Endothelial cell of umbilical vein (primary cell): ENCODE measurements at regions not wholly inside any gene's neighbourhood (a gene's known extent, or its start where the extent isn't known, plus 50 kb on each side); places are given as distances from the start of the nearest gene placed in this dataset.

ENCODE experiments used
- BruUV-seq: library from RNA; stranded (reverse); fragments of 400-500 nt; replicated peaks from 2 replicates; lab custom pipeline; 2021; lab: Mats Ljungman, UMichigan
- CTCF ChIA-PET: fragments of 300-600, 350-600 bp; sonication (Branson Sonifier 250); formaldehyde crosslinking; loops from one replicate; lab custom pipeline; 2021; ENCODE audit warnings: antibody characterized with exemption, inconsistent platforms; lab: Charles Lee
- POLR2A ChIA-PET: fragments of 300-600, 350-600 bp; sonication (Branson Sonifier 250); formaldehyde crosslinking; loops from one replicate; lab custom pipeline; 2021; ENCODE audit warnings: antibody characterized with exemption, inconsistent platforms; lab: Charles Lee
- DNase-seq: peaks from one replicate; pipeline ENCODE4 v3.0.0-alpha.2; 2011; ENCODE audit warnings: low read depth, low spot score
- FAIRE-seq: peaks from 2 replicates; lab custom pipeline; 2011; peaks lifted over from hg19 to GRCh38; lab: Jason Lieb, UNC
- H2AFZ ChIP-seq: 2 replicates; pipeline ENCODE4 v1.6.0; 2012; ENCODE audit warnings: low read depth, low read length, control low read depth, inconsistent platforms
- H3K27ac ChIP-seq: 2 replicates; pipeline ENCODE4 v1.5.1; 2011; ENCODE audit warnings: low read depth, mild to moderate bottlenecking, control low read depth, low read length, moderate library complexity; ENCODE audit not compliant: insufficient read depth
- H3K27me3 ChIP-seq, 2 experiments: 2 replicates each; pipeline versions ENCODE4 v1.6.0 to v1.6.1; 2011; ENCODE audit warnings: low read length in 2 of 2, mixed read lengths in 1 of 2; ENCODE audit not compliant: control insufficient read depth in 2 of 2, insufficient read depth in 2 of 2
- H3K36me3 ChIP-seq, 2 experiments: 2 replicates in 1 of 2; 3 replicates in 1 of 2; pipeline ENCODE4 v1.5.1; 2011; ENCODE audit warnings: low read length in 2 of 2, mild to moderate bottlenecking in 1 of 2, moderate library complexity in 1 of 2; ENCODE audit not compliant: control insufficient read depth in 2 of 2, insufficient read depth in 2 of 2; ENCODE audit errors: extremely low read depth in 1 of 2
- H3K4me1 ChIP-seq: 3 replicates; pipeline ENCODE4 v1.5.1; 2011; ENCODE audit warnings: mild to moderate bottlenecking, low read length; ENCODE audit not compliant: control insufficient read depth, insufficient read depth; ENCODE audit errors: extremely low read depth
- H3K4me2 ChIP-seq: 2 replicates; pipeline ENCODE4 v1.6.1; 2011; ENCODE audit warnings: low read length, control low read depth, mixed read lengths; ENCODE audit not compliant: insufficient read depth
- H3K4me3 ChIP-seq, 3 experiments: fragments of 200-600 bp in 1 of 3; sonication (generic), shearing (Covaris generic) in 1 of 3; replicated peaks in 1 of 3; 2 replicates each; pipeline ENCODE4 v1.5.1; 2011 to 2016; ENCODE audit warnings: control low read depth in 3 of 3, low read length in 3 of 3, mild to moderate bottlenecking in 2 of 3, inconsistent platforms in 1 of 3, low read depth in 1 of 3, moderate library complexity in 1 of 3; ENCODE audit not compliant: insufficient read depth in 1 of 3
- H3K79me2 ChIP-seq: 2 replicates; pipeline ENCODE4 v1.6.0; 2012; ENCODE audit warnings: low read length, inconsistent platforms; ENCODE audit not compliant: control insufficient read depth, insufficient read depth
- H3K9ac ChIP-seq: replicated peaks from 2 replicates; pipeline ENCODE3; 2011; ENCODE audit warnings: low read length, control low read depth; ENCODE audit not compliant: insufficient read depth; ENCODE audit errors: extremely low read depth
- H3K9me1 ChIP-seq: replicated peaks from 3 replicates; pipeline ENCODE4 v1.6.0; 2011; ENCODE audit warnings: mild to moderate bottlenecking, low read length; ENCODE audit not compliant: control insufficient read depth, insufficient read depth; ENCODE audit errors: extremely low read depth
- H3K9me3 ChIP-seq: replicated peaks from 2 replicates; pipeline ENCODE4 v1.5.1; 2012; ENCODE audit warnings: low read length, inconsistent platforms; ENCODE audit not compliant: control insufficient read depth, insufficient read depth
- H4K20me1 ChIP-seq: replicated peaks from 2 replicates; pipeline ENCODE3; 2011; ENCODE audit warnings: mild to moderate bottlenecking, low read length; ENCODE audit not compliant: control insufficient read depth, insufficient read depth; ENCODE audit errors: extremely low read depth
- EZH2 ChIP-seq: IDR thresholded peaks from 2 replicates; pipeline ENCODE4 v1.6.1; 2012; ENCODE audit warnings: borderline replicate concordance, low read depth, mild to moderate bottlenecking, moderate library complexity, low read length, inconsistent platforms; ENCODE audit not compliant: severe bottlenecking
- FOS ChIP-seq: IDR thresholded peaks from 2 replicates; pipeline ENCODE4 v1.6.1; 2011; ENCODE audit warnings: mild to moderate bottlenecking, low read length, moderate library complexity, borderline replicate concordance; ENCODE audit not compliant: insufficient read depth
- GATA2 ChIP-seq: IDR thresholded peaks from 2 replicates; pipeline ENCODE4 v1.7.0; 2011; ENCODE audit warnings: low read depth, mild to moderate bottlenecking, moderate library complexity, mixed read lengths, low read length; ENCODE audit not compliant: insufficient read length, insufficient read depth
- JUN ChIP-seq: IDR thresholded peaks from 2 replicates; pipeline ENCODE4 v1.6.1; 2011; ENCODE audit warnings: borderline replicate concordance, low read depth; ENCODE audit not compliant: insufficient read length, insufficient read depth
- MYC ChIP-seq: IDR thresholded peaks from one replicate; pipeline ENCODE4 v1.6.1; 2011; ENCODE audit warnings: mild to moderate bottlenecking, low read depth, low read length
- POLR2A ChIP-seq: IDR thresholded peaks from 2 replicates; pipeline ENCODE4 v1.6.1; 2012; ENCODE audit warnings: low read depth, mild to moderate bottlenecking, control low read depth, low read length
- POLR2AphosphoS5 ChIP-seq: IDR thresholded peaks from 2 replicates; pipeline ENCODE4 v1.6.1; 2012; ENCODE audit warnings: low read depth, mild to moderate bottlenecking, control low read depth, low read length, moderate library complexity; ENCODE audit not compliant: insufficient read depth
- dilution Hi-C: fragments of 300-500 bp; cut with MboI; formaldehyde crosslinking; loops from one replicate; pipeline ENCODE4 v1.15.0; 2019; ENCODE audit warnings: low sequenced_read_pairs; ENCODE audit not compliant: extremely low pct_ligation_motif_present
- intact Hi-C: fragments of 100-400 bp; cut with micrococcal nuclease; formaldehyde crosslinking; loops from one replicate; pipeline ENCODE4 v1.10.0; 2022
- TF ChIP-seq, protein P1 (sequence below), 2 donors: IDR thresholded peaks; 1 replicate in 1 of 2; 2 replicates in 1 of 2; pipeline ENCODE4 v1.5.1; 2011; ENCODE audit warnings: low read length in 2 of 2, mild to moderate bottlenecking in 2 of 2, moderate library complexity in 2 of 2, control low read depth in 1 of 2, inconsistent platforms in 1 of 2, low read depth in 1 of 2; ENCODE audit not compliant: insufficient read depth in 1 of 2; ENCODE audit errors: extremely low read depth in 1 of 2
- TF ChIP-seq, protein P2 (sequence below): IDR thresholded peaks from 2 replicates; pipeline ENCODE4 v1.6.1; 2011; ENCODE audit not compliant: insufficient read depth, insufficient read length

DNA sequence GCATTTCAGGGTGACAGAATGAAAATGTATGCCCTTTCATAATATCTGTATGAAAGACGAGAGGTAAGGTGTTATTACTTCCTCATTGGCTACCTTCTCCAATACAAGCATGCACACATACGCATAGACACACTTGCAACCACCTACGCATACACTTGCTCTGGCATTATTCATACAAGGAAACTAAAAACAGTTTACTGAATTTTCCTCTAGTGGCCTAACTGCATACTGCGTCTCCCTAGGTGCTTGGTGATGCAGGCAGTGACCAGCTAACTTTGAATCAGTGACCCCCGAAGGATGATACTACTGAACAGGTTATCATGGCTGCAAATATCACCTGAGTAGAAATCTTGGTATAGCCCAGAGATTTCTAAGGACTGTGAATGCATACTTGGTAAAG, 593.1 kb downstream of the PKHD1 start:
- ChIA-PET CTCF (no interaction called here), POLR2A (no interaction called here)
- no peak overlapping the region for H3K4me2 ChIP-seq
- no peaks in the 10 kb centered on the region for H4K20me1 ChIP-seq
- no peak overlapping the region for H2AFZ ChIP-seq
- H3K9me1 ChIP-seq: no peaks in the 10 kb centered on the region
- TF ChIP-seq, protein P1, sequence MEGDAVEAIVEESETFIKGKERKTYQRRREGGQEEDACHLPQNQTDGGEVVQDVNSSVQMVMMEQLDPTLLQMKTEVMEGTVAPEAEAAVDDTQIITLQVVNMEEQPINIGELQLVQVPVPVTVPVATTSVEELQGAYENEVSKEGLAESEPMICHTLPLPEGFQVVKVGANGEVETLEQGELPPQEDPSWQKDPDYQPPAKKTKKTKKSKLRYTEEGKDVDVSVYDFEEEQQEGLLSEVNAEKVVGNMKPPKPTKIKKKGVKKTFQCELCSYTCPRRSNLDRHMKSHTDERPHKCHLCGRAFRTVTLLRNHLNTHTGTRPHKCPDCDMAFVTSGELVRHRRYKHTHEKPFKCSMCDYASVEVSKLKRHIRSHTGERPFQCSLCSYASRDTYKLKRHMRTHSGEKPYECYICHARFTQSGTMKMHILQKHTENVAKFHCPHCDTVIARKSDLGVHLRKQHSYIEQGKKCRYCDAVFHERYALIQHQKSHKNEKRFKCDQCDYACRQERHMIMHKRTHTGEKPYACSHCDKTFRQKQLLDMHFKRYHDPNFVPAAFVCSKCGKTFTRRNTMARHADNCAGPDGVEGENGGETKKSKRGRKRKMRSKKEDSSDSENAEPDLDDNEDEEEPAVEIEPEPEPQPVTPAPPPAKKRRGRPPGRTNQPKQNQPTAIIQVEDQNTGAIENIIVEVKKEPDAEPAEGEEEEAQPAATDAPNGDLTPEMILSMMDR (IDR thresholded peaks at IDR 0.05; ENCODE audit: extremely low read depth in 1 of 2, insufficient read depth in 1 of 2, low read depth in 1 of 2, low read length in 2 of 2): no peak
- TF ChIP-seq, protein P2, sequence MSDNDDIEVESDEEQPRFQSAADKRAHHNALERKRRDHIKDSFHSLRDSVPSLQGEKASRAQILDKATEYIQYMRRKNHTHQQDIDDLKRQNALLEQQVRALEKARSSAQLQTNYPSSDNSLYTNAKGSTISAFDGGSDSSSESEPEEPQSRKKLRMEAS: no peak
- no peak for TF ChIP-seq GATA2
- no peak for TF ChIP-seq POLR2A
- no peak for TF ChIP-seq JUN
- no peak for TF ChIP-seq FOS
- TF ChIP-seq POLR2AphosphoS5: no peak
- TF ChIP-seq EZH2: no peak
- TF ChIP-seq MYC: no peak
- no peak overlapping the region for H3K4me3 ChIP-seq
- dilution Hi-C loops: no loop called here
- no peaks in the 10 kb centered on the region for H3K4me1 ChIP-seq
- no peak for DNase-seq
- BruUV-seq: no TSS peak
- H3K9me3 ChIP-seq: peaks cover 7% of the 10 kb centered on the region
- no peaks in the 10 kb centered on the region for H3K79me2 ChIP-seq
- H3K36me3 ChIP-seq: no peaks in the 10 kb centered on the region
- H3K9ac ChIP-seq: no peak overlapping the region
- no peak for FAIRE-seq
- H3K27ac ChIP-seq: no peak overlapping the region
- intact Hi-C loops: no loop called here
- no peaks in the 10 kb centered on the region for H3K27me3 ChIP-seq
